ENCODE measurements at regions not wholly inside any gene's neighbourhood (a gene's known extent, or its start where the extent isn't known, plus 50 kb on each side); places are given as distances from the start of the nearest gene placed in this dataset.

DNA sequence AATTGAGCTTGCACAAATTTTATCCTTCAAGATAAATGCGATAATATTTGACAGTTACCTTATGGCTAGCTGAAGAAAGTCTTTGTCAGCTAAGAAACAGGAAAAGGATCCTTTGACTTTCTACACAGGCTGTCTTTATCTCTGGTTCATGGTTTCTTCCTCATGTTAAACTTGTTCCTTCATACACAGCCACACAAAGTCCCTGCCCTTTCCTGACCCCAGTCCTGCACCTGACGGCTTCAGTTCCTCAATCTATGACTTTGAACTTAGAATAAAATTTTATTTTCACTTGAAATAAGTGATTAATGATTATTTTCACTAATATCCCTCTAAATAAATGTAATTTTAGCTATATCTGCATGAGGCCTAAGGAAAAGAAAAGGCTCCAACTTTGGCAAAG is 77.8 kb upstream of the PRSS1 start:
- TF ChIP-seq REST (IDR thresholded peaks at IDR 0.05; ENCODE audit: insufficient replicate concordance, low read depth) (no peak), CTCF (IDR thresholded peaks at IDR 0.05; ENCODE audit: insufficient read depth, low read length) (no peak), POLR2AphosphoS5 (IDR thresholded peaks at IDR 0.05; ENCODE audit: low read depth) (no peak), GABPA (IDR thresholded peaks at IDR 0.05; ENCODE audit: low read depth) (no peak), SPI1 (IDR thresholded peaks at IDR 0.05; ENCODE audit: borderline replicate concordance, low read depth) (peak; percentile 51; the same call in 1 of the 2 replicates)
- H3K27ac ChIP-seq (replicated peaks): no peak overlapping the region
- H3K4me3 ChIP-seq (replicated peaks; ENCODE audit: insufficient read depth, low read length): no peak overlapping the region
- DNase-seq (ENCODE audit: low read depth in 1 of 2, low spot score in 1 of 2): no peak
- H3K27me3 ChIP-seq (ENCODE audit: insufficient read depth, poor library complexity, severe bottlenecking): no peaks in the 10 kb centered on the region

DNA sequence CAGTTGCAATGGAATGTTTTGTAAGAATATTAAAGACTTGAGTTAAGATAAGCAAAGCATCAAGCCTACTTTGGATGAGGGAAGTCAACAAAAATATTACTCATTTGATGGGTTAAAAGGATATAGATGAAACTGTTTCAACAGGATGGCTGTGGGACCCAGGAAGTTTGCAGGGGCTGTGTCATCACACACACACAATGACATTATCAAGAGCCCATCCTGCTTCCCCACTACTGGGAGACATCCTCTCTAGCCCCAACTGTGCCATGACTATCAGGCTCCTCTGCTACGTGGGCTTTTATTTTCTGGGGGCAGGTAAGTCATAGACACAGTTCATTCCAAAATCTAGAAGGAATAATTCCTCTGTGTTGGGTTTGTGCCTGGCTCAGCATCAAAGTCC is 78.8 kb upstream of the PRSS1 start:
- Histone ChIP-seq H3K27ac (replicated peaks) (no peak overlapping the region), H3K4me3 (replicated peaks; ENCODE audit: insufficient read depth, low read length) (no peak overlapping the region), H3K27me3 (ENCODE audit: insufficient read depth, poor library complexity, severe bottlenecking) (no peaks in the 10 kb centered on the region)
- TF ChIP-seq GABPA (IDR thresholded peaks at IDR 0.05; ENCODE audit: low read depth) (no peak), POLR2AphosphoS5 (IDR thresholded peaks at IDR 0.05; ENCODE audit: low read depth) (no peak), SPI1 (IDR thresholded peaks at IDR 0.05; ENCODE audit: borderline replicate concordance, low read depth) (no peak), REST (IDR thresholded peaks at IDR 0.05; ENCODE audit: insufficient replicate concordance, low read depth) (no peak), CTCF (IDR thresholded peaks at IDR 0.05; ENCODE audit: insufficient read depth, low read length) (no peak)
- no peak for DNase-seq (ENCODE audit: low read depth in 1 of 2, low spot score in 1 of 2)

- no peaks in the 10 kb centered on the region for H3K27me3 ChIP-seq (ENCODE audit: insufficient read depth, poor library complexity, severe bottlenecking)
- no peak for DNase-seq (ENCODE audit: low read depth in 1 of 2, low spot score in 1 of 2)
- no peak overlapping the region for H3K4me3 ChIP-seq (replicated peaks; ENCODE audit: insufficient read depth, low read length)
- TF ChIP-seq SPI1 (IDR thresholded peaks at IDR 0.05; ENCODE audit: borderline replicate concordance, low read depth) (no peak), POLR2AphosphoS5 (IDR thresholded peaks at IDR 0.05; ENCODE audit: low read depth) (no peak), REST (IDR thresholded peaks at IDR 0.05; ENCODE audit: insufficient replicate concordance, low read depth) (no peak), CTCF (IDR thresholded peaks at IDR 0.05; ENCODE audit: insufficient read depth, low read length) (no peak), GABPA (IDR thresholded peaks at IDR 0.05; ENCODE audit: low read depth) (no peak)
- H3K27ac ChIP-seq (replicated peaks): no peak overlapping the region
Measured at GRCh38 chr7:142669074-142669654, 80.1 kb upstream of the PRSS1 start.
